Spleen (tissue), 7 donors: ENCODE measurements at regions not wholly inside any gene's neighbourhood (a gene's known extent, or its start where the extent isn't known, plus 50 kb on each side); places are given as distances from the start of the nearest gene placed in this dataset.

Experiments used
- POLR2AphosphoS5 ChIP-seq, 3 donors: sonication (generic); formaldehyde crosslinking; IDR thresholded peaks; one replicate each; pipeline ENCODE4 v1.5.1; 2017; ENCODE audit warnings: antibody characterized with exemption in 3 of 3
- TF ChIP-seq, protein P1 (sequence below), 11 experiments: fragments of 200-600 bp in 7 of 11; fragments of 450-650 bp in 4 of 11; sonication (generic) in 4 of 11; IDR thresholded peaks in 8 of 11; conservative IDR thresholded peaks in 3 of 11; 1 replicate in 7 of 11; 2 replicates in 4 of 11; pipeline versions ENCODE4 v1.4.0 to v1.8.0; 2016 to 2021; ENCODE audit warnings: antibody characterized with exemption in 11 of 11, inconsistent platforms in 4 of 11, mild to moderate bottlenecking in 1 of 11
- donor health status: DM: no; HTN: no; CAD: no; lungs with moderate emphysema.
- donor health status: DM: no; HTN: no; CAD: no.
- donor health status: DM: no; HTN: no; CAD: no.

DNA sequence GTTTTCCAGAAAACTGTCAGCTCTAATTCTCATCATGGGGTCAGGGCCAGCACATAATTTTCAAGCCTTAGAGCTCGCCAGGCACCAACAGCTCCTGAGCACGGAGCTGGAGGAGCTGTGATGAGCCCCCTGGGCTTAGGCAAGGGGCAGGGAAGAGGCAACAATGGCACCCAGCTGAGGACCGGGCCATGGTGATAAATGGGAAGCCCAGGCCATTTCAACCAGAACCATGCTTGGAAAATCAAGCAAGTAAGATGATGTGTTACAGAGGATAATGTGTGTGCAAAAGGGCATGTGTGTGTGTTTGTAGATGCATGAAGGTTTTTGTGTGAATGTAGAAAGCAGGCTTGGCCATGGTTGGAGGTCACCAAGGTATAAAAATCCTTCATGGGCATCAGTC, 66.8 kb upstream of the UBAC2 start:
- TF ChIP-seq, protein P1, sequence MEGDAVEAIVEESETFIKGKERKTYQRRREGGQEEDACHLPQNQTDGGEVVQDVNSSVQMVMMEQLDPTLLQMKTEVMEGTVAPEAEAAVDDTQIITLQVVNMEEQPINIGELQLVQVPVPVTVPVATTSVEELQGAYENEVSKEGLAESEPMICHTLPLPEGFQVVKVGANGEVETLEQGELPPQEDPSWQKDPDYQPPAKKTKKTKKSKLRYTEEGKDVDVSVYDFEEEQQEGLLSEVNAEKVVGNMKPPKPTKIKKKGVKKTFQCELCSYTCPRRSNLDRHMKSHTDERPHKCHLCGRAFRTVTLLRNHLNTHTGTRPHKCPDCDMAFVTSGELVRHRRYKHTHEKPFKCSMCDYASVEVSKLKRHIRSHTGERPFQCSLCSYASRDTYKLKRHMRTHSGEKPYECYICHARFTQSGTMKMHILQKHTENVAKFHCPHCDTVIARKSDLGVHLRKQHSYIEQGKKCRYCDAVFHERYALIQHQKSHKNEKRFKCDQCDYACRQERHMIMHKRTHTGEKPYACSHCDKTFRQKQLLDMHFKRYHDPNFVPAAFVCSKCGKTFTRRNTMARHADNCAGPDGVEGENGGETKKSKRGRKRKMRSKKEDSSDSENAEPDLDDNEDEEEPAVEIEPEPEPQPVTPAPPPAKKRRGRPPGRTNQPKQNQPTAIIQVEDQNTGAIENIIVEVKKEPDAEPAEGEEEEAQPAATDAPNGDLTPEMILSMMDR (IDR thresholded peaks at IDR 0.05 in 8 of 11, conservative IDR thresholded peaks at IDR 0.05 in 3 of 11), result no peak
- TF ChIP-seq POLR2AphosphoS5 (IDR thresholded peaks at IDR 0.05), result no peak
